NCI-H345 treated with DMSO at 0.1 percent for 48 hours (cell line): ENCODE measurements at regions not wholly inside any gene's neighbourhood (a gene's known extent, or its start where the extent isn't known, plus 50 kb on each side); places are given as distances from the start of the nearest gene placed in this dataset.

Source experiments
- DNase-seq: peaks from one replicate; lab custom pipeline; 2025; ENCODE audit not compliant: unreplicated experiment; lab: John Stamatoyannopoulos, UW

- peak; percentile 55 for DNase-seq
Measured at GRCh38 chr13:84917252-84917878, 881.9 kb downstream of the SLITRK6 start.

GRCh38 chr13:84912720-84913119 is 886.5 kb downstream of the SLITRK6 start:
- DNase-seq, result no peak

- no peak for DNase-seq
Measured at GRCh38 chr13:84910423-84910822, 888.8 kb downstream of the SLITRK6 start.

GRCh38 chr13:84903391-84903790 is 895.8 kb downstream of the SLITRK6 start:
- no peak for DNase-seq

- no peak for DNase-seq
Measured at GRCh38 chr13:84902243-84902642, 897.0 kb downstream of the SLITRK6 start.

GRCh38 chr13:84896128-84896527 is 903.1 kb downstream of the SLITRK6 start:
- peak; percentile 20 for DNase-seq

GRCh38 chr13:84894749-84895148 is 904.5 kb downstream of the SLITRK6 start:
- DNase-seq, result no peak

- DNase-seq, result no peak
Measured at GRCh38 chr13:84885868-84886267, 913.4 kb downstream of the SLITRK6 start.

- peak; percentile 62 for DNase-seq
Measured at GRCh38 chr13:84873951-84874350, 925.3 kb downstream of the SLITRK6 start.

- DNase-seq, result no peak
Measured at GRCh38 chr13:84870190-84870589, 929.0 kb downstream of the SLITRK6 start.

GRCh38 chr13:84867246-84867645 is 932.0 kb downstream of the SLITRK6 start:
- no peak for DNase-seq

- peak; percentile 17 for DNase-seq
Measured at GRCh38 chr13:84865783-84866221, 933.4 kb downstream of the SLITRK6 start.

GRCh38 chr13:84864341-84864740 is 934.9 kb downstream of the SLITRK6 start:
- no peak for DNase-seq

- DNase-seq, result no peak
Measured at GRCh38 chr13:84847107-84847506, 952.1 kb downstream of the SLITRK6 start.

- no peak for DNase-seq
Measured at GRCh38 chr13:84845907-84846619, 953.2 kb downstream of the SLITRK6 start.

GRCh38 chr13:84844473-84844872 is 954.7 kb downstream of the SLITRK6 start:
- no peak for DNase-seq

GRCh38 chr13:84843368-84843767 is 955.9 kb downstream of the SLITRK6 start:
- no peak for DNase-seq

- DNase-seq, result no peak
Measured at GRCh38 chr13:84834201-84834600, 951.9 kb upstream of the SLITRK1 start.

- no peak for DNase-seq
Measured at GRCh38 chr13:84831666-84832657, 949.7 kb upstream of the SLITRK1 start.

GRCh38 chr13:84823528-84823927 is 941.3 kb upstream of the SLITRK1 start:
- no peak for DNase-seq

- DNase-seq, result no peak
Measured at GRCh38 chr13:84821261-84821660, 939.0 kb upstream of the SLITRK1 start.
